ENCODE measurements at regions not wholly inside any gene's neighbourhood (a gene's known extent, or its start where the extent isn't known, plus 50 kb on each side); places are given as distances from the start of the nearest gene placed in this dataset.

DNA sequence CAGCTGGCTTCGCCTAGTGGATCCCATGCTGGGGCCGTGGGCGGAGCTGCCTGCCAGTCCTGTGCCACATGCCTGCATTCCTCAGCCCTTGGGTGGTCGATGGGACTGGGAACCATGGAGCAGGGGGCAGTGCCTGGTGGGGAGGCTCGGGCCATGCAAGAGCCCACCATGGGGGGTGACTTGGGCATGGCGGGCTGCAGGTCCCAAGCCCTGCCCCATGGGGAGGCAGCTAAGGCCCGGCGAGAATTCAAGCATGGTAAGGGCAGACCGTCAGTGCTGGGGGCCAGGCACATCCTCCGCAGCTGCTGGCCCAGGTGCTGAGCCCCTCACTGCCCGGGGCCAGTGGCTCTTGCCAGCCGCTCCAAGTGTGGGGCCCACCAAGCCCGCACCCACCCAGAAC is 262.6 kb downstream of the CENPC start:
- TF ChIP-seq, protein P1, sequence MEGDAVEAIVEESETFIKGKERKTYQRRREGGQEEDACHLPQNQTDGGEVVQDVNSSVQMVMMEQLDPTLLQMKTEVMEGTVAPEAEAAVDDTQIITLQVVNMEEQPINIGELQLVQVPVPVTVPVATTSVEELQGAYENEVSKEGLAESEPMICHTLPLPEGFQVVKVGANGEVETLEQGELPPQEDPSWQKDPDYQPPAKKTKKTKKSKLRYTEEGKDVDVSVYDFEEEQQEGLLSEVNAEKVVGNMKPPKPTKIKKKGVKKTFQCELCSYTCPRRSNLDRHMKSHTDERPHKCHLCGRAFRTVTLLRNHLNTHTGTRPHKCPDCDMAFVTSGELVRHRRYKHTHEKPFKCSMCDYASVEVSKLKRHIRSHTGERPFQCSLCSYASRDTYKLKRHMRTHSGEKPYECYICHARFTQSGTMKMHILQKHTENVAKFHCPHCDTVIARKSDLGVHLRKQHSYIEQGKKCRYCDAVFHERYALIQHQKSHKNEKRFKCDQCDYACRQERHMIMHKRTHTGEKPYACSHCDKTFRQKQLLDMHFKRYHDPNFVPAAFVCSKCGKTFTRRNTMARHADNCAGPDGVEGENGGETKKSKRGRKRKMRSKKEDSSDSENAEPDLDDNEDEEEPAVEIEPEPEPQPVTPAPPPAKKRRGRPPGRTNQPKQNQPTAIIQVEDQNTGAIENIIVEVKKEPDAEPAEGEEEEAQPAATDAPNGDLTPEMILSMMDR (IDR thresholded peaks at IDR 0.05) = no peak
- TF ChIP-seq POLR2AphosphoS5 (IDR thresholded peaks at IDR 0.05) (no peak), POLR2A (IDR thresholded peaks at IDR 0.05; ENCODE audit: low read depth) (no peak), EP300 (IDR thresholded peaks at IDR 0.05) (no peak)

All from esophagus muscularis mucosa (tissue), 4 donors.